Muscle of leg (tissue), 3 donors: ENCODE measurements at regions not wholly inside any gene's neighbourhood (a gene's known extent, or its start where the extent isn't known, plus 50 kb on each side); places are given as distances from the start of the nearest gene placed in this dataset.

Source experiments
- DNase-seq: peaks from one replicate; pipeline ENCODE4 v3.0.0; 2013
- H3K27ac ChIP-seq: one replicate; pipeline ENCODE4 v1.5.1; 2013; ENCODE audit warnings: mild to moderate bottlenecking, low read length, control low read depth
- H3K27me3 ChIP-seq: one replicate; pipeline ENCODE4 v1.6.1; 2013; ENCODE audit warnings: low read length; ENCODE audit not compliant: control insufficient read depth, insufficient read depth
- H3K36me3 ChIP-seq: one replicate; pipeline ENCODE4 v1.6.1; 2013; ENCODE audit warnings: low read length; ENCODE audit not compliant: control insufficient read depth, insufficient read depth
- H3K4me1 ChIP-seq: one replicate; pipeline ENCODE4 v1.6.1; 2013; ENCODE audit warnings: low read length; ENCODE audit not compliant: control insufficient read depth, insufficient read depth
- H3K4me3 ChIP-seq: one replicate; pipeline ENCODE4 v1.5.1; 2013; ENCODE audit warnings: low read length, control low read depth
- H3K9me3 ChIP-seq: replicated peaks from 2 replicates; pipeline ENCODE4 v1.6.1; 2013; ENCODE audit warnings: low read depth, low read length; ENCODE audit not compliant: control insufficient read depth
- WGBS: methylation state at CpG from one replicate; pipeline ENCODE4 v1.1.5; 2013; ENCODE audit warnings: missing lambda C conversion rate; ENCODE audit not compliant: insufficient coverage; 5-methylcytosine and 5-hydroxymethylcytosine counted together

- Histone ChIP-seq H3K4me1 (peaks cover 4% of the 10 kb centered on the region), H3K36me3 (no peaks in the 10 kb centered on the region), H3K9me3 (no peaks in the 10 kb centered on the region), H3K27ac (no peak overlapping the region), H3K27me3 (peaks cover 9% of the 10 kb centered on the region), H3K4me3 (no peak overlapping the region)
- no peak for DNase-seq
- WGBS, result 52% methylated on average over 4 of the region's 11 CpGs
Observed at GRCh38 chr11:64477675-64478074, 78.1 kb upstream of the SLC22A11 start.

- 17% methylated on average over 2 of the region's 4 CpGs for WGBS
- peak; percentile 85 for DNase-seq
- H3K27me3 ChIP-seq, result peaks cover 12% of the 10 kb centered on the region
Observed at GRCh38 chr11:64482588-64482987, 73.2 kb upstream of the SLC22A11 start.

GRCh38 chr11:64484191-64485022, 71.3 kb upstream of the SLC22A11 start:
- peaks cover 12% of the 10 kb centered on the region for H3K4me1 ChIP-seq
- peak; percentile 16 for DNase-seq
- peaks cover 6% of the 10 kb centered on the region for H3K27me3 ChIP-seq
- H3K4me3 ChIP-seq, result no peak overlapping the region
- H3K36me3 ChIP-seq, result no peaks in the 10 kb centered on the region
- peak overlapping the region; percentile 17 for H3K27ac ChIP-seq
- no peaks in the 10 kb centered on the region for H3K9me3 ChIP-seq
- 69% methylated on average over 2 of the region's 7 CpGs for WGBS

More at GRCh38 chr11:64482588-64482987, 73.2 kb upstream of the SLC22A11 start:
- H3K27ac ChIP-seq, result peak overlapping the region; percentile 62
- no peak overlapping the region for H3K4me3 ChIP-seq
- no peaks in the 10 kb centered on the region for H3K36me3 ChIP-seq
- peaks cover 12% of the 10 kb centered on the region for H3K4me1 ChIP-seq
- no peaks in the 10 kb centered on the region for H3K9me3 ChIP-seq

- H3K36me3 ChIP-seq, result no peaks in the 10 kb centered on the region
- H3K4me1 ChIP-seq, result peaks cover 14% of the 10 kb centered on the region
- 42% methylated on average over 9 of the region's 12 CpGs for WGBS
- H3K27ac ChIP-seq, result no peak overlapping the region
- H3K9me3 ChIP-seq, result no peaks in the 10 kb centered on the region
- peaks cover 12% of the 10 kb centered on the region for H3K27me3 ChIP-seq
- no peak overlapping the region for H3K4me3 ChIP-seq
- DNase-seq, result no peak
Observed at GRCh38 chr11:64485074-64485473, 70.7 kb upstream of the SLC22A11 start.

GRCh38 chr11:64489831-64490441, 65.8 kb upstream of the SLC22A11 start:
- Histone ChIP-seq H3K4me1 (peaks cover 4% of the 10 kb centered on the region), H3K9me3 (no peaks in the 10 kb centered on the region), H3K4me3 (no peak overlapping the region), H3K27ac (no peak overlapping the region), H3K27me3 (peaks cover 21% of the 10 kb centered on the region), H3K36me3 (no peaks in the 10 kb centered on the region)
- peak; percentile 54 for DNase-seq
- 17% methylated on average over 25 of the region's 26 CpGs for WGBS

- Histone ChIP-seq H3K9me3 (no peaks in the 10 kb centered on the region), H3K4me3 (no peak overlapping the region), H3K27me3 (peaks cover 19% of the 10 kb centered on the region), H3K4me1 (peaks cover 2% of the 10 kb centered on the region), H3K36me3 (no peaks in the 10 kb centered on the region), H3K27ac (no peak overlapping the region)
- WGBS, result 78% methylated on average over 14 of the region's 22 CpGs
- DNase-seq, result no peak
Observed at GRCh38 chr11:64490562-64491216, 65.1 kb upstream of the SLC22A11 start.

GRCh38 chr11:64492561-64492960, 63.2 kb upstream of the SLC22A11 start:
- Histone ChIP-seq H3K27ac (no peak overlapping the region), H3K27me3 (peaks cover 16% of the 10 kb centered on the region), H3K4me1 (peaks cover 2% of the 10 kb centered on the region), H3K9me3 (no peaks in the 10 kb centered on the region), H3K4me3 (no peak overlapping the region), H3K36me3 (no peaks in the 10 kb centered on the region)
- DNase-seq, result peak; percentile 48
- WGBS, result no CpG with 5 or more reads among the region's 1 CpG

GRCh38 chr11:64498136-64498535, 57.6 kb upstream of the SLC22A11 start:
- Histone ChIP-seq H3K27me3 (peaks cover 17% of the 10 kb centered on the region), H3K4me3 (no peak overlapping the region), H3K36me3 (no peaks in the 10 kb centered on the region), H3K4me1 (no peaks in the 10 kb centered on the region), H3K27ac (no peak overlapping the region), H3K9me3 (no peaks in the 10 kb centered on the region)
- DNase-seq, result no peak
- WGBS, result 100% methylated on average over 1 of the region's 4 CpGs

- H3K36me3 ChIP-seq, result no peaks in the 10 kb centered on the region
- H3K4me3 ChIP-seq, result no peak overlapping the region
- no peaks in the 10 kb centered on the region for H3K4me1 ChIP-seq
- peaks cover 1% of the 10 kb centered on the region for H3K9me3 ChIP-seq
- 45% methylated on average over 4 of the region's 16 CpGs for WGBS
- H3K27me3 ChIP-seq, result peaks cover 18% of the 10 kb centered on the region
- no peak for DNase-seq
- H3K27ac ChIP-seq, result no peak overlapping the region
Observed at GRCh38 chr11:64499261-64500004, 56.3 kb upstream of the SLC22A11 start.
